C4-2B (cell line): ENCODE measurements at regions not wholly inside any gene's neighbourhood (a gene's known extent, or its start where the extent isn't known, plus 50 kb on each side); places are given as distances from the start of the nearest gene placed in this dataset.

ENCODE experiments used
- H3K27ac ChIP-seq: fragments of 450-650 bp; 2 replicates; pipeline ENCODE4 v1.5.1; 2017
- CTCF ChIP-seq: fragments of 450-650 bp; conservative IDR thresholded peaks from 2 replicates; pipeline ENCODE4 v1.5.1; 2017; ENCODE audit warnings: mild to moderate bottlenecking
- ZFX ChIP-seq: fragments of 450-650 bp; IDR thresholded peaks from 2 replicates; pipeline ENCODE4 v1.6.1; 2017

GRCh38 chr2:12005886-12006681, 259.7 kb downstream of the LPIN1 start:
- no peak for TF ChIP-seq CTCF
- no peak overlapping the region for H3K27ac ChIP-seq

- H3K27ac ChIP-seq = no peak overlapping the region
- TF ChIP-seq CTCF (no peak), ZFX (no peak)
Measured at GRCh38 chr2:12006850-12007249, 260.4 kb downstream of the LPIN1 start.

GRCh38 chr2:12007282-12007681, 260.9 kb downstream of the LPIN1 start:
- H3K27ac ChIP-seq = no peak overlapping the region
- TF ChIP-seq ZFX = no peak
- TF ChIP-seq CTCF = no peak

GRCh38 chr2:12008425-12009061, 262.1 kb downstream of the LPIN1 start:
- H3K27ac ChIP-seq = no peak overlapping the region

GRCh38 chr2:12009323-12009905, 263.0 kb downstream of the LPIN1 start:
- no peak for TF ChIP-seq CTCF
- no peak for TF ChIP-seq ZFX
- H3K27ac ChIP-seq = no peak overlapping the region

More at GRCh38 chr2:12008425-12009061, 262.1 kb downstream of the LPIN1 start:
- TF ChIP-seq ZFX (no peak), CTCF (no peak)

- H3K27ac ChIP-seq = no peak overlapping the region
- TF ChIP-seq ZFX (no peak), CTCF (no peak)
Measured at GRCh38 chr2:12010059-12010458, 263.6 kb downstream of the LPIN1 start.

GRCh38 chr2:12010779-12011178, 264.3 kb downstream of the LPIN1 start:
- no peak overlapping the region for H3K27ac ChIP-seq
- no peak for TF ChIP-seq ZFX
- no peak for TF ChIP-seq CTCF
